Liver (tissue), 8 donors: ENCODE measurements at regions not wholly inside any gene's neighbourhood (a gene's known extent, or its start where the extent isn't known, plus 50 kb on each side); places are given as distances from the start of the nearest gene placed in this dataset.

Source experiments
- DNase-seq: peaks from one replicate; pipeline ENCODE4 v3.0.0-alpha.2; 2017; ENCODE audit warnings: low spot score
- H3K27ac ChIP-seq, 2 donors: one replicate each; pipeline ENCODE4 v1.7.0; 2013; ENCODE audit warnings: inconsistent platforms in 2 of 2, low read length in 2 of 2, control low read depth in 1 of 2, low read depth in 1 of 2, mild to moderate bottlenecking in 1 of 2
- H3K27me3 ChIP-seq, 4 donors: one replicate each; pipeline versions ENCODE4 v1.6.1 to v1.7.0; 2013; ENCODE audit warnings: low read length in 3 of 4, inconsistent platforms in 1 of 4, mild to moderate bottlenecking in 1 of 4, moderate library complexity in 1 of 4; ENCODE audit not compliant: control insufficient read depth in 4 of 4, insufficient read depth in 4 of 4
- H3K36me3 ChIP-seq, 4 donors: one replicate each; pipeline versions ENCODE4 v1.6.1 to v1.7.0; 2013; ENCODE audit warnings: low read length in 3 of 4, mild to moderate bottlenecking in 3 of 4, low read depth in 1 of 4, moderate library complexity in 1 of 4; ENCODE audit not compliant: control insufficient read depth in 4 of 4, insufficient read depth in 3 of 4
- H3K4me1 ChIP-seq, 4 donors: one replicate each; pipeline versions ENCODE4 v1.6.1 to v1.7.0; 2013; ENCODE audit warnings: low read length in 3 of 4, mild to moderate bottlenecking in 3 of 4, moderate library complexity in 1 of 4; ENCODE audit not compliant: control insufficient read depth in 4 of 4, insufficient read depth in 4 of 4
- H3K4me3 ChIP-seq, 3 donors: one replicate each; pipeline versions ENCODE4 v1.6.1 to v1.7.0; 2013; ENCODE audit warnings: low read length in 3 of 3, control low read depth in 1 of 3, low read depth in 1 of 3, mild to moderate bottlenecking in 1 of 3
- H3K9ac ChIP-seq, 2 donors: one replicate each; pipeline ENCODE4 v1.7.0; 2013; ENCODE audit warnings: low read length in 2 of 2, mild to moderate bottlenecking in 2 of 2, moderate library complexity in 2 of 2, control low read depth in 1 of 2, low read depth in 1 of 2
- H3K9me3 ChIP-seq, 4 donors: one replicate each; pipeline versions ENCODE4 v1.6.1 to v1.7.0; 2013; ENCODE audit warnings: low read length in 3 of 4; ENCODE audit not compliant: control insufficient read depth in 4 of 4
- ATF3 ChIP-seq: IDR thresholded peaks from 2 replicates; pipeline ENCODE4 v1.6.1; 2016; ENCODE audit warnings: antibody characterized with exemption
- EGR1 ChIP-seq, 2 donors: IDR thresholded peaks; 2 replicates each; pipeline ENCODE4 v1.6.1; 2016 to 2018; ENCODE audit warnings: antibody characterized with exemption in 2 of 2, low read depth in 2 of 2
- FOXA1 ChIP-seq: IDR thresholded peaks from 2 replicates; pipeline ENCODE4 v1.6.1; 2016; ENCODE audit warnings: antibody characterized with exemption
- FOXA2 ChIP-seq: IDR thresholded peaks from 2 replicates; pipeline ENCODE4 v1.6.1; 2016; ENCODE audit warnings: antibody characterized with exemption
- GABPA ChIP-seq, 2 donors: IDR thresholded peaks in 1 of 2; conservative IDR thresholded peaks in 1 of 2; 2 replicates each; pipeline ENCODE4 v1.6.1; 2016; ENCODE audit warnings: antibody characterized with exemption in 2 of 2, mild to moderate bottlenecking in 1 of 2, moderate library complexity in 1 of 2
- HNF4A ChIP-seq, 2 donors: conservative IDR thresholded peaks; 2 replicates each; pipeline ENCODE4 v1.6.1; 2016; ENCODE audit warnings: antibody characterized with exemption in 2 of 2, mild to moderate bottlenecking in 2 of 2
- HNF4G ChIP-seq: IDR thresholded peaks from 2 replicates; pipeline ENCODE4 v1.6.1; 2016; ENCODE audit warnings: antibody characterized with exemption
- NR2F2 ChIP-seq: IDR thresholded peaks from 2 replicates; pipeline ENCODE4 v1.6.1; 2016; ENCODE audit warnings: antibody characterized with exemption
- RAD21 ChIP-seq, 2 donors: IDR thresholded peaks; 2 replicates each; pipeline ENCODE4 v1.6.1; 2016; ENCODE audit warnings: antibody characterized with exemption in 2 of 2, mild to moderate bottlenecking in 2 of 2
- RXRA ChIP-seq, 2 donors: IDR thresholded peaks; 2 replicates each; pipeline ENCODE4 v1.6.1; 2017 to 2018; ENCODE audit warnings: antibody characterized with exemption in 2 of 2, mild to moderate bottlenecking in 1 of 2
- SP1 ChIP-seq: IDR thresholded peaks from 2 replicates; pipeline ENCODE4 v1.6.1; 2018; ENCODE audit warnings: antibody characterized with exemption, mild to moderate bottlenecking
- TAF1 ChIP-seq: conservative IDR thresholded peaks from 2 replicates; pipeline ENCODE4 v1.6.1; 2016; ENCODE audit warnings: antibody characterized with exemption, mild to moderate bottlenecking
- YY1 ChIP-seq: IDR thresholded peaks from 2 replicates; pipeline ENCODE4 v1.6.1; 2016; ENCODE audit warnings: antibody characterized with exemption, mild to moderate bottlenecking
- ZBTB33 ChIP-seq: IDR thresholded peaks from 2 replicates; pipeline ENCODE4 v1.6.1; 2016; ENCODE audit warnings: antibody characterized with exemption
- WGBS: extraction: QIAGEN DNeasy Blood & Tissue Kit; methylation state at CpG from one replicate; pipeline ENCODE4 v1.1.7; 2013; 5-methylcytosine and 5-hydroxymethylcytosine counted together
- TF ChIP-seq, protein P1 (sequence below): IDR thresholded peaks from 2 replicates; pipeline ENCODE4 v1.6.1; 2016; ENCODE audit warnings: antibody characterized with exemption
- TF ChIP-seq, protein P2 (sequence below): fragments of 150-350 bp; IDR thresholded peaks from 2 replicates; pipeline ENCODE4 v1.5.1; 2017; ENCODE audit warnings: improper control_type of control experiment, low read depth, low read length; ENCODE audit not compliant: missing input control
- TF ChIP-seq, protein P3 (sequence below): IDR thresholded peaks from 2 replicates; pipeline ENCODE4 v1.6.1; 2016; ENCODE audit warnings: antibody characterized with exemption, mild to moderate bottlenecking
- donor health status: healthy.
- donor health status: healthy.
- donor health status: healthy.
- donor health status: healthy.
- donor health status: healthy.

DNA sequence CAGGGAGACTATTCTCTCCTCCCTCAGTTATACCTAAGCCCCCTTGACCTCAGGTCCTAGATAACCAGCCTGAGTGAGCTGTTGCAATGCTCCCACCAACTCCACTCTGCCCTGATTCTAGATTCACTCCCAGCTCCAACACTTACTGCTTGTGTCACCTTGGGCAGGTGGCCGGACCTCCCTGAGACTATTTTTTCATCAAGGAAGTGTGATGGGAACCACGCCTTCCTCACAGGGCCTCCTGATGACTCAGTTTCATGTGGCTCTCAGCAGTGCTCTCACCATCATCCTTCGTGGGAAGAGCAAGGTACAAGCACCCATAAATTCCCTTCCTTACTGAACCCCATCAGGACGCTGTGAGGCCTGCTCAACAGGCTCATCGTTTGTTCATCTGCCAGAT lies 925.8 kb upstream of the ZNF722 start:
- Histone ChIP-seq H3K27me3 (no peaks in the 10 kb centered on the region), H3K4me1 (no peaks in the 10 kb centered on the region), H3K4me3 (no peak overlapping the region), H3K27ac (no peak overlapping the region), H3K9me3 (peaks cover 5 to 23% (median 10%) of the 10 kb centered on the region in 4 donors), H3K9ac (no peak overlapping the region), H3K36me3 (no peaks in the 10 kb centered on the region)
- TF ChIP-seq, protein P1, sequence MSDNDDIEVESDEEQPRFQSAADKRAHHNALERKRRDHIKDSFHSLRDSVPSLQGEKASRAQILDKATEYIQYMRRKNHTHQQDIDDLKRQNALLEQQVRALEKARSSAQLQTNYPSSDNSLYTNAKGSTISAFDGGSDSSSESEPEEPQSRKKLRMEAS: no peak
- TF ChIP-seq, protein P2, sequence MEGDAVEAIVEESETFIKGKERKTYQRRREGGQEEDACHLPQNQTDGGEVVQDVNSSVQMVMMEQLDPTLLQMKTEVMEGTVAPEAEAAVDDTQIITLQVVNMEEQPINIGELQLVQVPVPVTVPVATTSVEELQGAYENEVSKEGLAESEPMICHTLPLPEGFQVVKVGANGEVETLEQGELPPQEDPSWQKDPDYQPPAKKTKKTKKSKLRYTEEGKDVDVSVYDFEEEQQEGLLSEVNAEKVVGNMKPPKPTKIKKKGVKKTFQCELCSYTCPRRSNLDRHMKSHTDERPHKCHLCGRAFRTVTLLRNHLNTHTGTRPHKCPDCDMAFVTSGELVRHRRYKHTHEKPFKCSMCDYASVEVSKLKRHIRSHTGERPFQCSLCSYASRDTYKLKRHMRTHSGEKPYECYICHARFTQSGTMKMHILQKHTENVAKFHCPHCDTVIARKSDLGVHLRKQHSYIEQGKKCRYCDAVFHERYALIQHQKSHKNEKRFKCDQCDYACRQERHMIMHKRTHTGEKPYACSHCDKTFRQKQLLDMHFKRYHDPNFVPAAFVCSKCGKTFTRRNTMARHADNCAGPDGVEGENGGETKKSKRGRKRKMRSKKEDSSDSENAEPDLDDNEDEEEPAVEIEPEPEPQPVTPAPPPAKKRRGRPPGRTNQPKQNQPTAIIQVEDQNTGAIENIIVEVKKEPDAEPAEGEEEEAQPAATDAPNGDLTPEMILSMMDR: no peak
- TF ChIP-seq FOXA2 (no peak), TAF1 (no peak), YY1 (no peak), HNF4G (no peak), RAD21 (IDR thresholded peaks at IDR 0.05) (no peak), RXRA (IDR thresholded peaks at IDR 0.05) (no peak), ATF3 (no peak), SP1 (no peak), HNF4A (conservative IDR thresholded peaks at IDR 0.05) (no peak), GABPA (IDR thresholded peaks at IDR 0.05 in 1 of 2, conservative IDR thresholded peaks at IDR 0.05 in 1 of 2) (no peak), EGR1 (IDR thresholded peaks at IDR 0.05; ENCODE audit: low read depth in 2 of 2) (no peak), FOXA1 (no peak), NR2F2 (no peak), ZBTB33 (no peak)
- TF ChIP-seq, protein P3, sequence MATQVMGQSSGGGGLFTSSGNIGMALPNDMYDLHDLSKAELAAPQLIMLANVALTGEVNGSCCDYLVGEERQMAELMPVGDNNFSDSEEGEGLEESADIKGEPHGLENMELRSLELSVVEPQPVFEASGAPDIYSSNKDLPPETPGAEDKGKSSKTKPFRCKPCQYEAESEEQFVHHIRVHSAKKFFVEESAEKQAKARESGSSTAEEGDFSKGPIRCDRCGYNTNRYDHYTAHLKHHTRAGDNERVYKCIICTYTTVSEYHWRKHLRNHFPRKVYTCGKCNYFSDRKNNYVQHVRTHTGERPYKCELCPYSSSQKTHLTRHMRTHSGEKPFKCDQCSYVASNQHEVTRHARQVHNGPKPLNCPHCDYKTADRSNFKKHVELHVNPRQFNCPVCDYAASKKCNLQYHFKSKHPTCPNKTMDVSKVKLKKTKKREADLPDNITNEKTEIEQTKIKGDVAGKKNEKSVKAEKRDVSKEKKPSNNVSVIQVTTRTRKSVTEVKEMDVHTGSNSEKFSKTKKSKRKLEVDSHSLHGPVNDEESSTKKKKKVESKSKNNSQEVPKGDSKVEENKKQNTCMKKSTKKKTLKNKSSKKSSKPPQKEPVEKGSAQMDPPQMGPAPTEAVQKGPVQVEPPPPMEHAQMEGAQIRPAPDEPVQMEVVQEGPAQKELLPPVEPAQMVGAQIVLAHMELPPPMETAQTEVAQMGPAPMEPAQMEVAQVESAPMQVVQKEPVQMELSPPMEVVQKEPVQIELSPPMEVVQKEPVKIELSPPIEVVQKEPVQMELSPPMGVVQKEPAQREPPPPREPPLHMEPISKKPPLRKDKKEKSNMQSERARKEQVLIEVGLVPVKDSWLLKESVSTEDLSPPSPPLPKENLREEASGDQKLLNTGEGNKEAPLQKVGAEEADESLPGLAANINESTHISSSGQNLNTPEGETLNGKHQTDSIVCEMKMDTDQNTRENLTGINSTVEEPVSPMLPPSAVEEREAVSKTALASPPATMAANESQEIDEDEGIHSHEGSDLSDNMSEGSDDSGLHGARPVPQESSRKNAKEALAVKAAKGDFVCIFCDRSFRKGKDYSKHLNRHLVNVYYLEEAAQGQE: no peak
- WGBS: 47% methylated on average over 5 of the region's 5 CpGs
- no peak for DNase-seq

DNA sequence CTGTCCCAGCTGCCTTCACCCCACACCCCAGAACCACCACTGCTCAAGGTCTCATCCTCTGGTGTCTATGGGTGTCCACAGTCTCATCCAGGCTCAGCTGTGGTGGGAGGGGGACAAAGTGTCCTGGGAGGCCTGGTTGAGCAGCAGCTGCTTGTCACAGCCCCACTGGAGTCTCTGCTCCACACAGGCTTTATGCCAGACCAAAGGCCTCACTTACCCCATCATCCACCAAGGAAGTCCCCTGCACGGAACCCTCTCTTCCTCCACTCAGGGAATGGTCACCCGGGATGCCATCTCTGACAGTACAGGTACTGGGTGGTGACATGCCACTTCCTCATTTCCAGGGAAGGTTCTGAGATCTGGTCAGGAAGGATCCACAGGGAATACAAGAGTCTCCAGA lies 925.4 kb upstream of the ZNF722 start:
- Histone ChIP-seq H3K27ac (no peak overlapping the region), H3K27me3 (no peaks in the 10 kb centered on the region), H3K9me3 (peaks cover 2 to 23% (median 9%) of the 10 kb centered on the region in 4 donors), H3K4me1 (no peaks in the 10 kb centered on the region), H3K36me3 (no peaks in the 10 kb centered on the region), H3K4me3 (no peak overlapping the region), H3K9ac (no peak overlapping the region)
- 78% methylated on average over 2 of the region's 2 CpGs for WGBS
- no peak for DNase-seq
- TF ChIP-seq HNF4A (conservative IDR thresholded peaks at IDR 0.05) (no peak), ZBTB33 (no peak), FOXA2 (no peak), EGR1 (IDR thresholded peaks at IDR 0.05; ENCODE audit: low read depth in 2 of 2) (no peak), SP1 (no peak)
- TF ChIP-seq, protein P2: no peak
